ENCODE measurements at regions not wholly inside any gene's neighbourhood (a gene's known extent, or its start where the extent isn't known, plus 50 kb on each side); places are given as distances from the start of the nearest gene placed in this dataset.
"Not testable (repeated sequence)": the region's sequence is repeated elsewhere in the genome, so short reads cannot be mapped to it uniquely, and the experiment has no call there.

DNA sequence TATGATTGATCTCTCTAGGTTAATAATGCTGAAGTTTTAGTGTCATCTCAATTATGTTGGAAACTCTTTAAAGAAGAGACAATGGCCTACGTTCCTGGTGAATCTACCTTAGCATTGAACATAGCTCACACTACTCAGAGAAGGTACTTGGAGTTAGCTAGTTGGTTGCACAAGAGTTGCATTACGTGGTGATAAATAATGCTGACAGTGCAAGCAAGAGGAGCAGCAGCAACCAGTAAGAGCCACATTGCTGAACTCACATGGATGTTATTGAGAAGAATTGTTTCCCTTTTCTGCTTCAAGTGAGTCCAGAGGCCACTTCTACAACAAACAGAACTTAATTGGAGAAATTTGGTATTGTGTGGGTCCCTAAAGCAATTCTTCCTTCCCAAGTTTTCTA is 737.1 kb downstream of the TDRD15 start:
- DNase-seq (ENCODE audit: low spot score) = no peak

DNA sequence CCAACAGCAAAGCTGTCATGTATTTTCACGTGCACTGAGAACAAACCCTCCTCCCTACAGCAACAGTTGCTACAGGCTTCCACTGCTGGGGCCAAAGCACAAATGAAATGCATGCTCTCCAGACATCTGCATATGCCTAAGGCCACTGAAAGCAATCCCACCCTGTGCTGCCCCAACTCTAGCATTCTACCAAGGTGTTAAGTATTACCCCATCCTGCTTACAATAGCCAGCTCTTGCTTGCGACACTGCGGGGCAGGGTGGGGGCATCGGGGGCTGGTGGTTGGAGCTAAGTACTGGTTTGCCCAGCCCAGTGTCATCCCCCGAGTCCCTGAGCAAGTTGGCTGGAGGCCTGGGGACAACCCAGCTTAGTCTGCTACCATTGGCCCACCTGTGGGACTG is 742.5 kb downstream of the TDRD15 start:
- no peak for DNase-seq (ENCODE audit: low spot score)

DNA sequence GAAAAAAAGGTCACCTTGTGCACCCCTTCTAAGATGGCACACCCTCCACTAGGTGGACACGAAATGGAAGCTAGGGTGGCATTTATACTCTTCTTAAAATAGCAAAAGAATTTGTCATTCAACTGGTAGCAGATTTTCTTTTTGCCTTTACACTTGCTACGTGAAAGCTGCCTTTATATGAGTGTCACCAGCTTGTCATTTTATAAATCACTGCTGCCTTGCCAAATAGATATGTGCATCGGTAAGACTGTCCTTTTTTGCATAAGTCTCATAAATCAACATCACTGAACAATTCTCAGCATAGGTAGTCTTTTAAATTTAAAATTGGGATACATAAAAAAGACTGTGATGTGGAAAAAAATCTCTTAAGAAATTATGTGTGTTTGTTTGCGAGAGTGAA is 764.1 kb downstream of the TDRD15 start:
- DNase-seq (ENCODE audit: low spot score) = no peak

DNA sequence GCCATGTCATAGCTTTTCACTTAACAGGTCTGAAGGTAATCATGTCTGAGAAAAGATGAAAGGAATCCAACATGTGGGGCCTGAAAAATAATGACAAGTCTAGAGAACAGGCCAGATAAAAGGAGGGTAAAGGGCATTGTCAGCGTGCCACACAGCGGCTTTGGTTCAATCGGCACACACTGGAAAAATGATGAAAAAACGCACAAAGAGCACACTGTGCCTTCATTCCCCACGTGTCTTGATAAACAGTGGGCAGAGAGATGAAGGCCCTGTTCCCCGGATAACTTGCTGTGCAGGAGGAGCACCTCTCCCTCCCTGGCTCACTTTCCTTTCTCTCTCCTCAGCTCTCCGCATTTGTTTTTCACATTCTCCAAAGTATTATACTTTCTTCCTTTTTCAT is 766.3 kb downstream of the TDRD15 start:
- no peak for DNase-seq (ENCODE audit: low spot score)

DNA sequence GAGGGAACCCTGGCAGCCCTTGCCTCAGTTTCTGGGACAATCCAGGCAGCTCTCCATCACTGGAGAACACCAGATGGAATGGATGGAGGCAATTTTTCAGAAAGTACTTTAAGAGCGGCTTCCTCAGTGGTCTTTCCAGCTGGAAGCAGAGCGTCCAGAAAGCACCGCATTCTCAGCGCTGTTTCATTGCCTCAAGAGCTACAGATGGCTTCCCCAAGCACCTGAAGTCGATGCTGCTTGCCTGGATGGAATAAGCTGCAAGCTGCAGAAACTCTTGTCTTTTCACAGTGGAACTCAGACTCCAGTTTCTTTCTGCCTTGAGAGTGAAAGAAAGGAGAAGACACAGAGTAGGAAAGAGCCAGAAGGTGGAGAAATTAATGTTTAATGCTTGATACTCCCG is 766.9 kb downstream of the TDRD15 start:
- DNase-seq (ENCODE audit: low spot score) = no peak

DNA sequence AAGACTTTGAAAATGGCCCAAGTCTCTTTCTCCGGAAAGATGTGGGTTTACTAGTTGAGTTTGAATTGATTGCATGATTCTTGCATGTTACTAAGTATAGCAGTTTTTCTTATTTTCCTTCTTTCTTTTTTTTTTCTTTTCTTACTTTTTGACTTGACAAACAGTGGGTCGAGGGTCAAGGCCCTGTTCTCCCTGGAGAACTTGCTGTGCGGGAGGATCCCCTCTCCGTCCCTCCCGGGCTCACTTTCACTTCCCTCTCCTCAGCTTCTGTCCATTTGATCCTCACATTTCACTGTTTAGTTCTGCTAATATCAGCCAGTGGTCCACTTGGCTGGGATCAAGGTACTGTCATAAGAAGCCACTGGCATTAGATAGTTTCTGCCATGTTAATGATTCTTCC is 767.4 kb downstream of the TDRD15 start:
- no peak for DNase-seq (ENCODE audit: low spot score)

DNA sequence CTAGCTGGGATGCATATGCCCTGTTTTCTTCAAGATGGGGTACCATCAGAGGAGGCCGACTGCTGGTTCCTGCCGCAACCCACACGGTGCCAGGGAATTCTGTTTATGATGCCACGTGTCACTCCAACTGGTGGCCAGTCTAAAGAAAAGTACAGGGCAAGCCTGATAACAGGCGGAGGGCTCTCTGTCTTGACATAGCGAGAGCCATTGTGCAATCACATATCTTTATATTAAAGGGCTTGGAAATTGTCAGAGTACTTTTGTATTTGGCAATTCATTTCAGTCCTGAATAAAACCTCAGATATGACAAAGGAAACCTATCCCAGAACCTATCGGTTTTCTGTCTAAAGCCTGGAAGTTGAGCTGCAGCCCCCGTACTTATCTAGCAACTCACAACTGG is 768.4 kb downstream of the TDRD15 start:
- no peak for DNase-seq (ENCODE audit: low spot score)

DNA sequence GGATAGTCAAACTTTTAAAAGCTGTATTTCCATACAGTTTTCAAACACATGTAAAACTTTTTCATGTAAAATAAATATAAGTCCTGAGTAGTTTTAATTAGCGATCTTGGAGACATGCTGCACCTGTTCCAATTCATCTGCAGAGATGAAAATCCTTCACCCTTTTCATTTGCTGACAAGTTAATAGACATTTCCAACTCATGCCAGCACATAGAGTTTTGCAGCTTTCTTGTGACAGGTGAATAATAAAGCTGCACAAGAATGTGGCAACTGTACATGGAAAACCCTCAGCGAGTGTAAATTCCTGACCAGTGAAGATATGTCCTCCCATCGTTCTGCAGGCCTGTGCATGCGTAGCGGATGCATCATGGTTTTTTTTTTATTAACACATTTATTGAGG is 771.4 kb downstream of the TDRD15 start:
- no peak for DNase-seq (ENCODE audit: low spot score)

DNA sequence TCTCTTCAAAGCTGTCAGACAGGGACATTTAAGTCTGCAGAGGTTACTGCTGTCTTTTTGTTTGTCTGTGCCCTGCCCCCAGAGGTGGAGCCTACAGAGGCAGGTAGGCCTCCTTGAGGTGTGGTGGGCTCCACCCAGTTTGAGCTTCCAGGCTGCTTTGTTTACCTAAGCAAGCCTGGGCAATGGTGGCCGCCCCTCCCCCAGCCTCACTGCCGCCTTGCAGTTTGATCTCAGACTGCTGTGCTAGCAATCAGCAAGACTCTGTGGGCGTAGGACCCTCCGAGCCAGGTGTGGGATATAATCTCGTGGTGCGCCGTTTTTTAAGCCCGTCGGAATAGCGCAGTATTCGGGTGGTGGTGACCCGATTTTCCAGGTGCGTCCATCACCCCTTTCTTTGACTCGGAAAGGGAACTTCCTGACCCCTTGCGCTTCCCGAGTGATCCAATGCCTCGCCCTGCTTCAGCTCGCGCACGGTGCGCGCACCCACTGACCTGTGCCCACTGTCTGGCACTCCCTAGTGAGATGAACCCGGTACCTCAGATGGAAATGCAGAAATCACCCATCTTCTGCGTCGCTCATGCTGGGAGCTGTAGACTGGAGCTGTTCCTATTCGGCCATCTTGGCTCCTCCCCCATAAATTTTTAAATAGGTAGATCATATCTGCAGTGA is 785.1 kb downstream of the TDRD15 start:
- DNase-seq (ENCODE audit: low spot score) = not testable (repeated sequence)

DNA sequence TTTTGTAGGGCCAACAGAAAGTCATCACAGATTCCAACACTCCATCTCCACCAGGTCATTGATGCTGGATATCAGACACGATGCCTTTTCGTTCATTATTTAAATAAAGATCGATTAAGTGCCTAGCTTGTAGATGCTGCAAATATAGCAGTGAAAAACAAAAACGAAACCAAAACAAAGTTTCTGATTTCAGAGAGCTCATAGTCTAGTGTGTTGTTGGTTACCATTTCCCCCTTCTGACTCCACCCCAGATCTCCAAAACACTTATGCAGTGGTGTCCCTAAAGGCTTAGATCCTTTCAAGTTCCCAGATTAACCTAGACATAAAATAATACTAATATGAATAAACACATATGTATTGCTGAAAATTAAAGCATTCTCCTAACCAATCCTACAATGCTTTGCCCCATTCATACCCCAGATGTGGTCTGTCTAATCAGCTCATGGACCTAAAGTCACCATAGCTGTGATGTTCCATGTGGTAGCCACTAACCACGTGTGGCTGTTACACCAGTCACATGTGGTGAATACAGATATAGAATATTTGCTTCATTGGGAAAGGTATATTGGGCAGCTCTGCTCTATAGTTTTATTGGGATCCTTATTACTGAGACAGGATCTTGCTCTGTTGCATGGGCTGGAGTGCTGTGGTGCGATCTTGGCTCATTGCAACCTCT is 787.2 kb downstream of the TDRD15 start:
- no peak for DNase-seq (ENCODE audit: low spot score)

DNA sequence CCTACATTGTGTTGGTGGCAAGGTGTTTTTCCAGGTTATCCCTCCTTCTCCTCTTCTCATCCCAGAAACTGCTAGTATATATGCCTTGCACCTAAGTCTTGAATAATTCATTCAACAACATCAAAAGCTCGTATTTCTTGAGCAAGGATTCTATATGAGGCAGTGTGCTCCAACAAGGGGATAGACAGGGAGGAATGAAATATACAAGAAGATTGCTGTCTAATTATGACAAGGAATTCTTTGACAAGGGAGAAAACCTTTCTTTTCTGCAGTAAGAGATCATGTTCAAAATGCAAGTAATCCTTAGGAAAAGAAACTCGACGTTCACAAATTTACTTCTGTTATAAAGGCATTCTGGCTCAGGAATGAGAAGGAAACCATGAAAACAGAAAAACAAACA is 788.6 kb downstream of the TDRD15 start:
- DNase-seq (ENCODE audit: low spot score) = no peak

DNA sequence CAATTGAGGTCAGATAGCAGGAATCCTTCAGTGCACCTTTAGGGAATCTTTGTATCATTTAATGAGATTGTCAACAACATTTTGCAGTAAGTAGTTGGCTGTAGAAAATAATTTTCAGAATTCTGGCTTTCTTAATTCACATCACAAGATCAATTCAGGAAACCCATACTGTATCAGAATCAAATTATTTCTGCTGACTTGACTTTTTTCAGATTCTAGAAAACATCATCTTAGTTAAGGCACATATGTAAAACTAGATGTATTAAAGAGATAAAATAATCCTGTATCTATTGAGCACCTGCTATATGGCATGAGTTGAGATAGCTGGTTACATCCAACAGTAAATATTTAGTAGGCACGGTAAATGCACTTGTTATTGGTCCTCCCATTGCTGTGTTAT is 791.4 kb downstream of the TDRD15 start:
- no peak for DNase-seq (ENCODE audit: low spot score)

DNA sequence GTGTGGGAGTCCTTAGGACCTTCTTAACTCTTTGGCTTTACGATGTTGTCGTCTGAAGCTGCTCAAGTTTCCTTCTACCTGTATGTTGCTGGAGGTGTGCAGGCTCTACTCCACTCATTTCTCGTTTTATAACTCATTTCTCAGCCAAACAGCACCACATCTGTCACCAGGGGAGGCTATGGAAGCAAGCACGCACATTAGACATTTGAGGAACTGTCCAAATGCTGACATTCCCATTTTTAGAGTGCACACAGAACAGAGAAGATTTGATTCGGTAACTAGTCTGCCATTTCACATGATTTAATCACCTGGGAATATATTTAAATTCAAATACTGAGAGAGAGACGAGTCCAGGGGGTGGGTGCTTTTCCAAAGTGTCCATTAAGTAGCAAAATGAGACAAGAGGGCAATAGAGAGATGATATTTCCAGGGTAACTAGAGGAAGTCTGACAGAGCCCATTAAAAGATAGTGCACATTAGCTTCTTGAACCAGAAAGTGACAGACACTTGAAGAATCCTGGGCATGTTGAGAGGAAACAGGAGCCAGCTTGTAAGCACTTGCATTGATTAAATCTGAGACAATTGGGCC is 793.3 kb downstream of the TDRD15 start:
- DNase-seq (ENCODE audit: low spot score) = no peak

DNA sequence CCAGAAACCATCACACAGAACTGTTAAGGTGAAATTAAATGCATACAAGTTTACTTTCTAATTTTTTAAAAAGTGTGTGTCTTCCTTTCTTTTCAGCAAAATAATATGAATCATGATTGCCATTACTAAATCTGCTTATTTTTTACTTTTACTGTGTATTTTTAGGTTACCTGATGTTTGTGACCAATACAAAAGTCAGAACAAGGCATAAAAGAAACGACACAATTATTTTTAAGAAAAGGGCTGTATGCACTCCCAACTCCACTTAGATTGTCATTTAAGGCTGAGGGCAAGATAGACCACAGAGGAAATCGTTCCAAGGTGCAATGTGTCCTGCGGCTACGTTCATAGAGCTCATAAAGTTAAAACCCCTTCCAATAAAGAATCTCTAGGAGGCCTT is 797.0 kb downstream of the TDRD15 start:
- DNase-seq (ENCODE audit: low spot score) = no peak

DNA sequence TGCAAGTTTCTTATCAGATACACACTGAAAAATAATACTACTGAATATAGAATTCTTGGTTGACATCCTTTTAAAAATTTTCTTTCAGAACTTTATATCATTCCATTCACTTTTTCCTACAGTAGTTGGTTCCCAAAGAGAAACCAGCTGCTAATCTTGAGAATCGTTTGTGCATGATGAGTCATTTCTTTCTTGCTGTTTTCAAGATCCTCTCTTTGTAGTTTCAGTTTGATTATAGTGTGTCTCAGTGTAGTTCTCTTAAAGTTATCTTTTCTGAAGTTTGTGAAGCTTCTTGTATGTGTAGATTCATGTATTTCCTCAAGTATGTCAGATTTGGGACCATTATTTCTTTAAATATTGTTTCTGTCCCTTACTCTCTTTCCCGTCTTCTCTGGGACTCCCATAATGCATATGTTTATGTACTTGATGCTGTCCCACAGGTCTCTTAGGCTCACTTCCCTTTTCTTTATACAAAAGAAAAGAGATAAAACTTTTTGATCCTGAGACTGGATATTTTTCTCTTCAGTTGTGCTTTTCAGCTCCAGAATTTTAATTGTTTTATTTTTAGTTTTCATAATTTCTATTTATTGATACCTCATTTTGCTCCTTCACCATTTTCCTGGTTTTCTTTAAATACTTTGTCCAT is 801.0 kb downstream of the TDRD15 start:
- no peak for DNase-seq (ENCODE audit: low spot score)

DNA sequence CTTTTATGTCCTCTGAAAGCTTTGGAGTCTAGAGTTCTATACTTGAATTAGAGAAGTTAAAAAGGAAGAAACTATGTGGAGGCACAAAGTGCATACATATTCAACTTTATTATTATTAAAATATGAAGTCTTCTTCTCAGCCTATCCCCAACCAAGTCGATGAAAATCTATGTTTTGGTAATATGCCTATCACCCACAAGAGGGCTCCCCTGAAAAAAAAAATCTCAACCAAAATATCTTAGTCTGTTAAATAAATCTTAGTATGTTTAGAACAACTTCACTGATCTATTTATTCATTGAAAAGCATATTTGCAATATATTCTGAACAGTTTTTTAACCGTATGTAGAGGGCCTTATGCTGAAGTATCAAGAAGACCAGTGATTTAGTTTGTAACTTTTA is 804.5 kb downstream of the TDRD15 start:
- no peak for DNase-seq (ENCODE audit: low spot score)

DNA sequence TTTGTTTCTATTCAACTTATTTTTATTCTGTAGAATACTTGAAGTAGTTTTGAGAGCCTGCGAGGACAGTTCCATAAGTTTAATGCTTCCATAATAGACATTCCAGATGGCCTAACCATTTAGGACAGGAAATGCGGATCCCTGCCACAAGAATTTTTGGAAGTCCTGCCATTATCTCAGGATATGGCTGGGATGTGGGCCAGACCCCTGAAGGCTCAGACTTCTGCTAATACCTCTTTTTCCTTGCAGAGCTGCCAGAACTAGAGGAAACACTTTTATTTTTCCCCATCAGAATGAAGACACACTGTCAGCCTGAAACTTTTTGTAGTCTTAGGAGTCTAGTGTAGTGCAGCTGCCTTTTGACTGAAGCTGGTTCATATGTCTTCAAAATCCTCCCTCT is 806.5 kb downstream of the TDRD15 start:
- DNase-seq (ENCODE audit: low spot score) = no peak

DNA sequence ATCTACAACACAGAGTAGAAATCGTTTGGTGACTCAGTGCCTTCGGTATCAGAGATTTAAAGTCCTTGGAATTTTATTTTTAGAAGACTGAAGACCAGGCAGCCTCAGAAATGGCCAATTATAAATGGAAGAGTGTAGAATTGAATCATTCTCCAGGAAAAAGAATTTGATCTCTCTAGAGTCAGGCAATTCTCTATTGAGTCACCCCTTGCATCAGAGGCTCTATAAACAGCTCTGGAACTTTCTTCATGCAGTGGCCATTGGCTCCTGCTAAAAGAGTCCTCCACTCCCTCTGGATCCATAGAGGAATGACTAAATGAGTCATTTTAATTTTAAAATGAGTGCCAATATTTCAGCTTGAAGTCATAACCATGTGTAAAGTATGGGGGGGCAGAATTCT is 816.2 kb downstream of the TDRD15 start:
- DNase-seq (ENCODE audit: low spot score) = no peak

DNA sequence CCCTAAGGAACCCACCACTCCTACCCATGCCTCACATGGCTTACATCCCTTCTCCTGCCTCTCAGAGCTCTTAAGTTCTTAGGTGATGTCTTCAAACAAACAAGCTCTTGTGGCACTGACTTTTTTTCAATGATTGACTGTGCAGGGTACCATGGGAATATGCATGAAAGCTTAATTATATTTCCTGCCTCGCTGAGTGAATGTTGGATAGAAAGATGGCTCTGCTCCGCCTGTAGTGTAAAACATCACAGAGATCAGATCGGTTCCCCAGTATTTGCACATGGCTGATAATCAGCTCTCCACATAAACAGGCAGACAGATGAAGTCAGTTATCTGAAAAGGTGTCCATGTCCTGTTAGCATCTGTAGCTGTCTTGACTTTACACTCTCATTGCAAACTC is 820.8 kb downstream of the TDRD15 start:
- no peak for DNase-seq (ENCODE audit: low spot score)

DNA sequence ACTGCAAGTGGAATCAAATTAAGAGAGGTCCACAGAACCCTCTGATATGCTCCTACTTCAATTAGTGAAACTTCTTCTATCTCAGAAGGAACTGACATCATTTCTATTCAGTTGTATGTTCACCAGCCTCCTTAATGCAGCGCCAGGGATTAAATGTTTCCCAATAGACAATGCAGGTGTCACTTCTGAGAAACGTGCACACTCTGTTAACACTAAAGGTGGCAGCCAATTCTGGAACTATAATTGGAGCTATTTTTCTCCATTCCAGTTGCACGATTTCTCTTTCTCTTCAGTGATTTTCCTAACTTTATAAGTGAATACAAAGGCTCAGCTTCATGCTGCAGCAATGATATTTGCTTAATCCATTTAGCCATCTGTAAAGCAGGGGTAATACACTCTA is 821.9 kb downstream of the TDRD15 start:
- no peak for DNase-seq (ENCODE audit: low spot score)

DNA sequence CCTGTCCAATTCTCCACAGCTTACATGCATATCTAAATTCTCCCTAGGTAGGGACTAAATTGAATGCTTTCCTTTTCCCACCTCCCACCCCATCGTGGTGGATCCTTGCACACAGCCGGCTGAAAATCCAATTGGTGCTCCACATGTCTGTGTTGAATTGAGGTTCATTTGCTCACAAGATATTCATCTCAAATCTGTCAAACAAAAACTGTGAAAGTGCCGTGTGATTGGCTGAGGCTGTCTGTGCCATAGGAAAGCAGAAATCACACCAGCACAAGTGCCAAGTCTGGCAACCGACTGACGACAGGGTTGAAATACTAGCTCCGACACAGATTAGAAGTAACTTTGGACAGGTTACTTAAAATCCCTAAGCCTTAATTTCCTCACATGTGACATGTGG is 823.3 kb downstream of the TDRD15 start:
- no peak for DNase-seq (ENCODE audit: low spot score)

DNA sequence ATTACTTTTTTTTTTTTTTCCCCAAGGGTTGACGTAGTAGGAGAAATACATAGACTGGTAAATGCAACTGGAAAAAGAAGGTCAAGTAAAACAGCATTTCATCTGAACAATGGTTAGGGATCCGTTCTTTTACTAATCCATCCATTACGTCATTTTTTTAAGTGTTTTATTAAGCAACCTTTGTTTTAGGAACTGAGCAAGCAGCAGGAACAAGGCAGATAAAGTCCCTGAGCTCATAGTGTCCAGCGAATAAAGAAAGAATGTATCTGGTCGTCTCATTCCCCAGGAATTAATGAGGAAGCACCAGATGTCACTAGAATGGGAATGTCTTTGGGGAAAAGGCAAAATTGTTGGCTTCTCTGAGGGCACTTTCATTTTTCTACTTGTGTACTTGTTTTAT is 842.4 kb downstream of the TDRD15 start:
- no peak for DNase-seq (ENCODE audit: low spot score)

DNA sequence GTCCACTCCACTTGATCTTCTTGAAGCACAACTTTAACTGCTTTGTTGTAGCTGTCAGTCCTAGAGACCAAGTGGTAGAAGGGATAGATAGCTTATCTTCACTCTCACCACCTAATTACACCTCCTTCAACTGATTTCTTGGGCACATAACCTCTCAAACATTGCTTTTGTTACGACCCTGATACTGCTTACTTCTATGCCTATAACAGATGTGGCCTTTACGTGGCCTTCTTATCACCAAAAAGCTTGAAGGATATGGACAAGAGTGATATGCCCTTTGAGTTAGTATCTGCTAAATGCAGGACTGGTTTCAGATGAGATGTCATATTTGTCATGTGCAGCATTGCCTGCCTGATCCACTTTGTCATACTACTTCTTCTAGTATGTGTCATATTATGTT is 847.2 kb downstream of the TDRD15 start:
- DNase-seq (ENCODE audit: low spot score) = no peak

Data from ecto neural progenitor cell (in vitro differentiated cells).